ENCODE measurements at regions not wholly inside any gene's neighbourhood (a gene's known extent, or its start where the extent isn't known, plus 50 kb on each side); places are given as distances from the start of the nearest gene placed in this dataset.

DNA sequence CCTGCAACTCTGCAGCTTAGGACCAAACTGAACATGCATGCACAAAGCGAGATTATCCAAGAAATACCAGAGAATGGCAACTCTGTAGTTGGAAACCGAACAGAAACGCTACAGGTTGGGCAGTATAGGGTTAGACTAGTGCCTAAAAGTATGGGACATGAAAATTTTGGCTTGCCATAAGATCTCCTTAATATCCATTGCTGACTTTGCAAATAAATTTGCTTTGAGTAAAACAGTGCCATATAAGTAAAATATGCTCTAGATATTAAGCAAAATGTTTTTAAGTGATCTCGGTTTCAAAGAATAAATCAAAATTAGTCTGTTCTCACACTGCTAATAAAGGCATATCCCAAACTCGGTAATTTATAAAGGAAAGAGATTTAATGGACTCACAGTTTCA is 456.0 kb downstream of the PRDM9 start:
- Histone ChIP-seq H3K27me3 (no peaks in the 10 kb centered on the region), H3K27ac (no peak overlapping the region), H3K9me3 (no peaks in the 10 kb centered on the region), H3K4me1 (no peaks in the 10 kb centered on the region), H3K4me3 (no peak overlapping the region), H3K36me3 (no peaks in the 10 kb centered on the region)
- TF ChIP-seq POLR2A (IDR thresholded peaks at IDR 0.05), result no peak
- TF ChIP-seq POLR2AphosphoS5 (IDR thresholded peaks at IDR 0.05), result no peak
- TF ChIP-seq, protein P1, sequence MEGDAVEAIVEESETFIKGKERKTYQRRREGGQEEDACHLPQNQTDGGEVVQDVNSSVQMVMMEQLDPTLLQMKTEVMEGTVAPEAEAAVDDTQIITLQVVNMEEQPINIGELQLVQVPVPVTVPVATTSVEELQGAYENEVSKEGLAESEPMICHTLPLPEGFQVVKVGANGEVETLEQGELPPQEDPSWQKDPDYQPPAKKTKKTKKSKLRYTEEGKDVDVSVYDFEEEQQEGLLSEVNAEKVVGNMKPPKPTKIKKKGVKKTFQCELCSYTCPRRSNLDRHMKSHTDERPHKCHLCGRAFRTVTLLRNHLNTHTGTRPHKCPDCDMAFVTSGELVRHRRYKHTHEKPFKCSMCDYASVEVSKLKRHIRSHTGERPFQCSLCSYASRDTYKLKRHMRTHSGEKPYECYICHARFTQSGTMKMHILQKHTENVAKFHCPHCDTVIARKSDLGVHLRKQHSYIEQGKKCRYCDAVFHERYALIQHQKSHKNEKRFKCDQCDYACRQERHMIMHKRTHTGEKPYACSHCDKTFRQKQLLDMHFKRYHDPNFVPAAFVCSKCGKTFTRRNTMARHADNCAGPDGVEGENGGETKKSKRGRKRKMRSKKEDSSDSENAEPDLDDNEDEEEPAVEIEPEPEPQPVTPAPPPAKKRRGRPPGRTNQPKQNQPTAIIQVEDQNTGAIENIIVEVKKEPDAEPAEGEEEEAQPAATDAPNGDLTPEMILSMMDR (IDR thresholded peaks at IDR 0.05), result no peak
- TF ChIP-seq EP300 (IDR thresholded peaks at IDR 0.05), result no peak
- 91% methylated on average over 4 to 5 of the region's 5 CpGs for WGBS, 2 donors (ENCODE audit: low coverage in 1 of 2)
- ATAC-seq, result no peak

DNA sequence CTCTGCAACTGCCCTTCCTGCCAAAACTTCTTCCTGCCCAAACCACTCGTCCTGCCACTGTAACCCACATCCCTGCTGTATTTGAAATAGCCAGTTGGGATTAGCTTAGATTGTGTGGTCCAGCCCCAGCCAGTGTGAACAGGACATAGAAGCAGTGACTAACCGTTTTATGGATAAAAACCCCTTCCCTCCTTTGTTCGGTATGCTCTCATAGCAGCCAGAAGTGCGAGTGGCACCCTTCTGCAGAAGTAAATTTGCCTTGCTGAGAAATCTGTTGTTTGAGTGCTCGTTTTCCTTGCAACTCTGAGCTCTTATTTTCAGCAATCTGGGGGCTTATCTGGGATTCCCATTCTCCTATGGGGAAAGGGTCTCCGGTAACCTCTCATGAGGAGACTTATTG is 470.0 kb downstream of the PRDM9 start:
- no peak for ATAC-seq
- TF ChIP-seq, protein P1 (IDR thresholded peaks at IDR 0.05), result no peak
- TF ChIP-seq POLR2A (IDR thresholded peaks at IDR 0.05) (no peak), POLR2AphosphoS5 (IDR thresholded peaks at IDR 0.05) (no peak), EP300 (IDR thresholded peaks at IDR 0.05) (no peak)
- no peaks in the 10 kb centered on the region for H3K4me1 ChIP-seq

GRCh38 chr5:23977997-23978396 is 470.6 kb downstream of the PRDM9 start:
- WGBS, 2 donors (ENCODE audit: low coverage in 1 of 2), result 66 to 75% methylated on average over 4 of the region's 4 CpGs
- no peak for ATAC-seq
- TF ChIP-seq POLR2A (IDR thresholded peaks at IDR 0.05) (no peak), EP300 (IDR thresholded peaks at IDR 0.05) (no peak), POLR2AphosphoS5 (IDR thresholded peaks at IDR 0.05) (no peak)
- TF ChIP-seq, protein P1 (IDR thresholded peaks at IDR 0.05), result no peak
- Histone ChIP-seq H3K9me3 (peaks cover 0 to 21% (median 0%) of the 10 kb centered on the region in 3 donors), H3K27ac (no peak overlapping the region), H3K4me3 (no peak overlapping the region), H3K27me3 (no peaks in the 10 kb centered on the region), H3K36me3 (no peaks in the 10 kb centered on the region), H3K4me1 (no peaks in the 10 kb centered on the region)

More for the DNA sequence above, 470.0 kb downstream of the PRDM9 start:
- peaks cover 0 to 21% (median 0%) of the 10 kb centered on the region in 3 donors for H3K9me3 ChIP-seq
- H3K27me3 ChIP-seq, result no peaks in the 10 kb centered on the region
- no peak overlapping the region for H3K27ac ChIP-seq
- WGBS, 2 donors (ENCODE audit: low coverage in 1 of 2), result 34 to 76% methylated on average over 2 to 5 of the region's 6 CpGs
- no peaks in the 10 kb centered on the region for H3K36me3 ChIP-seq
- H3K4me3 ChIP-seq, result no peak overlapping the region

- TF ChIP-seq POLR2AphosphoS5 (IDR thresholded peaks at IDR 0.05) (no peak), EP300 (IDR thresholded peaks at IDR 0.05) (no peak), POLR2A (IDR thresholded peaks at IDR 0.05) (no peak)
- TF ChIP-seq, protein P1 (IDR thresholded peaks at IDR 0.05), result no peak
- no peaks in the 10 kb centered on the region for H3K36me3 ChIP-seq
- no peak overlapping the region for H3K4me3 ChIP-seq
- H3K4me1 ChIP-seq, result no peaks in the 10 kb centered on the region
- no peak overlapping the region for H3K27ac ChIP-seq
- no peak for ATAC-seq
- H3K27me3 ChIP-seq, result no peaks in the 10 kb centered on the region
- WGBS, 2 donors (ENCODE audit: low coverage in 1 of 2), result 83 to 89% methylated on average over 2 of the region's 2 CpGs
- no peaks in the 10 kb centered on the region for H3K9me3 ChIP-seq
Measured at GRCh38 chr5:23991406-23991805, 484.0 kb downstream of the PRDM9 start.

DNA sequence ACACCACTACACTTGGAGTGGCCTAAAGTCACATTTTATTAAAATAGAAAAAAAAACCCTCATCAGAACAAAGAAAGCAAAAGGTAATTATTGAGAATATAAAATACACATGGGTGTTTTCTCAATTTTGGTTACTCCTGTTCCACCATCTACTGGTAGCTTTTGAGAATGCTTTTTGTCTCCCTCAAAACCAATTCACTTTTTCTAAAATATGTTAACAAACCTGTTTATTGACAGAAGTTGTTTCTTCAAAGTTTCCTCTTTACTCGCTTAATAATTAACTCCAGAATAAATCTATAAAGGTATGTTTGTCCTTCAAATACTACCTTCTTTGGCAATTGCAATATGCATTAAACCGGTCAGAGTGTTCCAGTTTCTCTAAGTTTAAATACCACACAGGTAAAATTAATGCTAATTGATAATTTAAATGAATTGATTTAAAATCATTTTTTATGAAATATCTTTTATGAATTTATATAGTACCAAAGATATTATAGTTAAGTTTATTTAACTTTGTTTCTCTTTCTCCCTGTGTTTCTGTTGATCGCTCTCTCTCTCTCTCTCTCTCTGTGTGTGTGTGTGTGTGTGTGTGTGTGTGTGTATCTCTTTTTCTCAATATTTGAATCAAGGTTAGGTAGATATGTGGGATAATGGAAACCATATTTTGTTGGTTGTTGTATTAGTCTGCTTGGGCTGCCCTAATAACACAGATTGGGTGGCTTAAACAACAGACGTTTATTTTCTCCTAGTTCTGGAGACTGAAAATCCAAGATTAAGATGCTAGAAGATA is 487.4 kb downstream of the PRDM9 start:
- Histone ChIP-seq H3K27ac (no peak overlapping the region), H3K27me3 (no peaks in the 10 kb centered on the region), H3K4me3 (no peak overlapping the region), H3K4me1 (no peaks in the 10 kb centered on the region), H3K9me3 (no peaks in the 10 kb centered on the region), H3K36me3 (no peaks in the 10 kb centered on the region)
- TF ChIP-seq, protein P1 (IDR thresholded peaks at IDR 0.05), result no peak
- TF ChIP-seq EP300 (IDR thresholded peaks at IDR 0.05) (no peak), POLR2A (IDR thresholded peaks at IDR 0.05) (no peak), POLR2AphosphoS5 (IDR thresholded peaks at IDR 0.05) (no peak)
- no peak for ATAC-seq
- WGBS, 2 donors (ENCODE audit: low coverage in 1 of 2), result 79 to 86% methylated on average over 4 of the region's 4 CpGs

All from gastroesophageal sphincter (tissue), 4 donors.